HEK293 (cell line): ENCODE measurements at regions not wholly inside any gene's neighbourhood (a gene's known extent, or its start where the extent isn't known, plus 50 kb on each side); places are given as distances from the start of the nearest gene placed in this dataset.

Source experiments
- CTCF ChIA-PET: fragments of 350-600 bp; formaldehyde crosslinking; extraction: SDS; loops from one replicate; lab custom pipeline; 2021; ENCODE audit warnings: antibody characterized with exemption; lab: Yijun Ruan, JAX
- POLR2A ChIA-PET: fragments of 300-600 bp; formaldehyde crosslinking; extraction: SDS; loops from one replicate; lab custom pipeline; 2020; ENCODE audit warnings: antibody characterized with exemption, inconsistent platforms; lab: Yijun Ruan, JAX
- H3K27ac ChIP-seq: fragments of 200-500 bp; sonication (Bioruptor generic); 2 replicates; pipeline ENCODE4 v1.5.1; 2014; ENCODE audit warnings: low read depth, low read length, control low read depth, inconsistent platforms; ENCODE audit errors: extremely low read depth
- H3K36me3 ChIP-seq, 2 experiments: fragments of 200-500 bp in 1 of 2; sonication (Bioruptor generic) in 1 of 2; 1 replicate in 1 of 2; 2 replicates in 1 of 2; pipeline ENCODE4 v1.5.1; 2014 to 2017; ENCODE audit warnings: inconsistent platforms in 2 of 2, low read length in 2 of 2; ENCODE audit not compliant: control insufficient read depth in 2 of 2, insufficient read depth in 1 of 2
- H3K4me1 ChIP-seq: fragments of 200-500 bp; sonication (Bioruptor generic); 2 replicates; pipeline ENCODE4 v1.5.1; 2014; ENCODE audit warnings: mild to moderate bottlenecking, low read length, inconsistent platforms; ENCODE audit not compliant: control insufficient read depth, insufficient read depth
- H3K4me3 ChIP-seq: 2 replicates; pipeline ENCODE4 v1.5.1; 2011; ENCODE audit warnings: low read depth, mild to moderate bottlenecking, control low read depth, low read length, moderate library complexity
- H3K9me3 ChIP-seq: fragments of 200-500 bp; sonication (Bioruptor generic); 2 replicates; pipeline ENCODE4 v1.5.1; 2014; ENCODE audit warnings: low read depth, low read length, inconsistent platforms; ENCODE audit not compliant: control insufficient read depth, insufficient read depth
- BCL6B ChIP-seq: fragments of 450-650 bp; formaldehyde crosslinking; IDR thresholded peaks from 2 replicates; pipeline ENCODE4 v1.5.1; 2017; ENCODE audit warnings: missing biosample characterization, missing genetic modification characterization
- CTCF ChIP-seq: fragments of 450-650 bp; formaldehyde crosslinking; IDR thresholded peaks from 2 replicates; pipeline ENCODE4 v1.5.1; 2016; ENCODE audit warnings: missing biosample characterization, missing genetic modification characterization
- GLI4 ChIP-seq: fragments of 450-650 bp; formaldehyde crosslinking; IDR thresholded peaks from 2 replicates; pipeline ENCODE4 v1.5.1; 2016; ENCODE audit warnings: missing biosample characterization, missing genetic modification characterization
- KLF1 ChIP-seq: fragments of 450-650 bp; formaldehyde crosslinking; IDR thresholded peaks from 2 replicates; pipeline ENCODE4 v1.5.1; 2016; ENCODE audit warnings: missing biosample characterization, missing genetic modification characterization
- REPIN1 ChIP-seq: fragments of 450-650 bp; formaldehyde crosslinking; IDR thresholded peaks from 2 replicates; pipeline ENCODE4 v1.5.1; 2017; ENCODE audit warnings: missing biosample characterization, missing genetic modification characterization, low read depth
- TRIM28 ChIP-seq: IDR thresholded peaks from 2 replicates; pipeline ENCODE4 v1.6.1; 2011; ENCODE audit warnings: low read length, control low read depth, borderline replicate concordance
- ZBTB20 ChIP-seq: fragments of 450-650 bp; formaldehyde crosslinking; IDR thresholded peaks from 2 replicates; pipeline ENCODE4 v1.5.1; 2016; ENCODE audit warnings: missing biosample characterization, missing genetic modification characterization
- ZNF112 ChIP-seq: fragments of 450-650 bp; formaldehyde crosslinking; IDR thresholded peaks from 2 replicates; pipeline ENCODE4 v1.5.0; 2017; ENCODE audit warnings: missing biosample characterization, missing genetic modification characterization
- ZNF148 ChIP-seq: fragments of 450-650 bp; formaldehyde crosslinking; IDR thresholded peaks from 2 replicates; pipeline ENCODE4 v1.5.0; 2017; ENCODE audit warnings: missing biosample characterization, missing genetic modification characterization, borderline replicate concordance
- ZNF184 ChIP-seq: fragments of 450-650 bp; IDR thresholded peaks from 2 replicates; pipeline ENCODE4 v1.5.1; 2018; ENCODE audit warnings: missing biosample characterization, mild to moderate bottlenecking, missing genetic modification characterization
- ZNF248 ChIP-seq: fragments of 450-650 bp; formaldehyde crosslinking; IDR thresholded peaks from 2 replicates; pipeline ENCODE4 v1.5.1; 2017; ENCODE audit warnings: missing biosample characterization, missing genetic modification characterization
- ZNF362 ChIP-seq: fragments of 450-650 bp; formaldehyde crosslinking; IDR thresholded peaks from 2 replicates; pipeline ENCODE4 v1.5.1; 2016; ENCODE audit warnings: missing biosample characterization, missing genetic modification characterization
- ZNF37A ChIP-seq: fragments of 450-650 bp; IDR thresholded peaks from 2 replicates; pipeline ENCODE4 v1.5.1; 2018; ENCODE audit warnings: missing biosample characterization, missing genetic modification characterization
- ZNF488 ChIP-seq: fragments of 450-650 bp; formaldehyde crosslinking; IDR thresholded peaks from 2 replicates; pipeline ENCODE4 v1.5.1; 2016; ENCODE audit warnings: missing biosample characterization, missing genetic modification characterization
- ZNF510 ChIP-seq: fragments of 450-650 bp; formaldehyde crosslinking; IDR thresholded peaks from 2 replicates; pipeline ENCODE4 v1.5.1; 2018; ENCODE audit warnings: mild to moderate bottlenecking, missing genetic modification characterization, missing biosample characterization; ENCODE audit not compliant: insufficient replicate concordance
- ZNF521 ChIP-seq: fragments of 450-650 bp; formaldehyde crosslinking; IDR thresholded peaks from 2 replicates; pipeline ENCODE4 v1.5.1; 2017; ENCODE audit warnings: missing biosample characterization, mild to moderate bottlenecking, missing genetic modification characterization
- ZNF548 ChIP-seq: fragments of 450-650 bp; formaldehyde crosslinking; IDR thresholded peaks from 2 replicates; pipeline ENCODE4 v1.5.1; 2016; ENCODE audit warnings: missing biosample characterization, missing genetic modification characterization
- ZNF585B ChIP-seq: fragments of 450-650 bp; formaldehyde crosslinking; IDR thresholded peaks from 2 replicates; pipeline ENCODE4 v1.5.1; 2016; ENCODE audit warnings: missing biosample characterization, missing genetic modification characterization
- ZSCAN30 ChIP-seq: fragments of 450-650 bp; IDR thresholded peaks from 2 replicates; pipeline ENCODE4 v1.5.1; 2018; ENCODE audit warnings: missing biosample characterization, mild to moderate bottlenecking, missing genetic modification characterization, moderate library complexity
- TF ChIP-seq, protein P1 (sequence below): fragments of 450-650 bp; formaldehyde crosslinking; IDR thresholded peaks from 2 replicates; pipeline ENCODE4 v1.5.1; 2017; ENCODE audit warnings: missing biosample characterization, missing genetic modification characterization
- TF ChIP-seq, protein P2 (sequence below): fragments of 450-650 bp; formaldehyde crosslinking; IDR thresholded peaks from 2 replicates; pipeline ENCODE4 v1.5.1; 2016; ENCODE audit warnings: missing biosample characterization, missing genetic modification characterization, borderline replicate concordance

- ChIA-PET CTCF (no interaction called here), POLR2A (no interaction called here)
- H3K4me1 ChIP-seq: no peaks in the 10 kb centered on the region
- TF ChIP-seq ZNF112 (tag by site-specific recombination): no peak
- no peak for TF ChIP-seq ZSCAN30 (tag by site-specific recombination)
- no peak for TF ChIP-seq ZNF488
- no peak for TF ChIP-seq REPIN1 (tag by site-specific recombination)
- TF ChIP-seq, protein P1, sequence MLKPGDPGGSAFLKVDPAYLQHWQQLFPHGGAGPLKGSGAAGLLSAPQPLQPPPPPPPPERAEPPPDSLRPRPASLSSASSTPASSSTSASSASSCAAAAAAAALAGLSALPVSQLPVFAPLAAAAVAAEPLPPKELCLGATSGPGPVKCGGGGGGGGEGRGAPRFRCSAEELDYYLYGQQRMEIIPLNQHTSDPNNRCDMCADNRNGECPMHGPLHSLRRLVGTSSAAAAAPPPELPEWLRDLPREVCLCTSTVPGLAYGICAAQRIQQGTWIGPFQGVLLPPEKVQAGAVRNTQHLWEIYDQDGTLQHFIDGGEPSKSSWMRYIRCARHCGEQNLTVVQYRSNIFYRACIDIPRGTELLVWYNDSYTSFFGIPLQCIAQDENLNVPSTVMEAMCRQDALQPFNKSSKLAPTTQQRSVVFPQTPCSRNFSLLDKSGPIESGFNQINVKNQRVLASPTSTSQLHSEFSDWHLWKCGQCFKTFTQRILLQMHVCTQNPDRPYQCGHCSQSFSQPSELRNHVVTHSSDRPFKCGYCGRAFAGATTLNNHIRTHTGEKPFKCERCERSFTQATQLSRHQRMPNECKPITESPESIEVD (tag by site-specific recombination): no peak
- no peak for TF ChIP-seq BCL6B (tag by site-specific recombination)
- TF ChIP-seq, protein P2, sequence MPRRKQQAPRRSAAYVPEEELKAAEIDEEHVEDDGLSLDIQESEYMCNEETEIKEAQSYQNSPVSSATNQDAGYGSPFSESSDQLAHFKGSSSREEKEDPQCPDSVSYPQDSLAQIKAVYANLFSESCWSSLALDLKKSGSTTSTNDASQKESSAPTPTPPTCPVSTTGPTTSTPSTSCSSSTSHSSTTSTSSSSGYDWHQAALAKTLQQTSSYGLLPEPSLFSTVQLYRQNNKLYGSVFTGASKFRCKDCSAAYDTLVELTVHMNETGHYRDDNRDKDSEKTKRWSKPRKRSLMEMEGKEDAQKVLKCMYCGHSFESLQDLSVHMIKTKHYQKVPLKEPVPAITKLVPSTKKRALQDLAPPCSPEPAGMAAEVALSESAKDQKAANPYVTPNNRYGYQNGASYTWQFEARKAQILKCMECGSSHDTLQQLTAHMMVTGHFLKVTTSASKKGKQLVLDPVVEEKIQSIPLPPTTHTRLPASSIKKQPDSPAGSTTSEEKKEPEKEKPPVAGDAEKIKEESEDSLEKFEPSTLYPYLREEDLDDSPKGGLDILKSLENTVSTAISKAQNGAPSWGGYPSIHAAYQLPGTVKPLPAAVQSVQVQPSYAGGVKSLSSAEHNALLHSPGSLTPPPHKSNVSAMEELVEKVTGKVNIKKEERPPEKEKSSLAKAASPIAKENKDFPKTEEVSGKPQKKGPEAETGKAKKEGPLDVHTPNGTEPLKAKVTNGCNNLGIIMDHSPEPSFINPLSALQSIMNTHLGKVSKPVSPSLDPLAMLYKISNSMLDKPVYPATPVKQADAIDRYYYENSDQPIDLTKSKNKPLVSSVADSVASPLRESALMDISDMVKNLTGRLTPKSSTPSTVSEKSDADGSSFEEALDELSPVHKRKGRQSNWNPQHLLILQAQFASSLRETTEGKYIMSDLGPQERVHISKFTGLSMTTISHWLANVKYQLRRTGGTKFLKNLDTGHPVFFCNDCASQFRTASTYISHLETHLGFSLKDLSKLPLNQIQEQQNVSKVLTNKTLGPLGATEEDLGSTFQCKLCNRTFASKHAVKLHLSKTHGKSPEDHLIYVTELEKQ (tag by site-specific recombination): no peak
- TF ChIP-seq ZBTB20: no peak
- TF ChIP-seq GLI4: no peak
- no peak for TF ChIP-seq ZNF548 (tag by site-specific recombination)
- TF ChIP-seq, all 188 proteins: peak for 0
- no peak overlapping the region for H3K27ac ChIP-seq
- no peak overlapping the region for H3K4me3 ChIP-seq
- no peaks in the 10 kb centered on the region for H3K9me3 ChIP-seq
- H3K36me3 ChIP-seq: no peaks in the 10 kb centered on the region
These were observed 405.5 kb upstream of the SULF2 start for GRCh38 chr20:48190757-48191156.

DNA sequence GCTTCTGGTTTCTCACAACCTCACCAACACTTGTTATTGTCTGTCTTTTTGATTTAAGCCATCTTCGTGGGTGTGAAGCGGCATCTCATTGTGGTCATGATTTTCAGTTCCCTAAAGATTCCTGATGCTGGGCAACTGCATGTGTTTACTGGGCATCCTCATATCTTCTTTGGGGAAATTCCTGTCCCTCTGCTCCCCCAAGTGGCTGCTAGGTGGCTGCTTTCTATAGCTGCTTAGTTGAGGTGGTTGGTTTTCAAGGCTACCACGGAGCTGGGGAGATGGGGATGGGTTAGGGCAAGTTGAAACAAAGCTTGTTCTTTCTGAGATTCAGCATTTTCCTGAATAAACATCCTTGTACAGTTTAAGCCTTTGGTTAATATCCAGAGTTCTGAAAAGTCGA lies 403.9 kb upstream of the SULF2 start:
- ChIA-PET CTCF (interaction anchor here (0.6 to 1.3 kb wide), 3 partner anchors 17 to 469 kb away, joined by 3 to 5 read pairs (median 3); no protein-coding TSS in a partner anchor), POLR2A (no interaction called here)
- Histone ChIP-seq H3K4me3 (no peak overlapping the region), H3K4me1 (no peaks in the 10 kb centered on the region)
- no peak for TF ChIP-seq ZNF148 (tag by site-specific recombination)
- TF ChIP-seq ZNF510 (tag by site-specific recombination): no peak
- TF ChIP-seq ZNF521 (tag by site-specific recombination): no peak
- no peak for TF ChIP-seq ZNF585B (tag by site-specific recombination)
- TF ChIP-seq ZNF37A: no peak
- TF ChIP-seq KLF1 (tag by site-specific recombination): no peak
- peak; percentile 71; the same call in 1 of the 2 replicates for TF ChIP-seq ZNF184 (tag by site-specific recombination)
- no peak for TF ChIP-seq ZNF362
- peak; percentile 13; the same call in 1 of the 2 replicates for TF ChIP-seq CTCF
- peak; percentile 19; the same call in 1 of the 2 replicates for TF ChIP-seq TRIM28
- TF ChIP-seq ZNF248 (tag by site-specific recombination): no peak
- TF ChIP-seq, all 188 proteins: peak for 3
- no peaks in the 10 kb centered on the region for H3K9me3 ChIP-seq
- no peaks in the 10 kb centered on the region for H3K36me3 ChIP-seq
- H3K27ac ChIP-seq: no peak overlapping the region
